ENCODE measurements at regions not wholly inside any gene's neighbourhood (a gene's known extent, or its start where the extent isn't known, plus 50 kb on each side); places are given as distances from the start of the nearest gene placed in this dataset.

DNA sequence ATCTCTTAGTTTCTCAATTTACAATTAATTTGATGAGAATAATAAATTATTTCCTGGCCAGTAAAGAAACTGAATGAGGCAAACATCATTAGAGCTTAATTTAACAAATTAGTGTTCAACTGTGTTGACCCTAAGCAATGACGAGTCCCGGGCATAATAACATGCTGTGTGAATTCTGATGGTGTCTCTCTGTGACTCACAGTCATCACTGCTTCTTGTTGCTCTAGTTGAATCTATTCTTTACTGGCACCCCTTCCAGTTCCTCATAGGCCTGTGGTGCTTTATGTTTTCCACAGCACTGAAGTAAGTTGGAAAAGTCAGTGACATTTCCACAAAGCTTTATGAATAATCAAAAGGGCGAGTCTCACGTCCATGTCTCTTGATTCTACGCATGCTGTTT is 57.7 kb upstream of the SLC7A11 start:
- no peaks in the 10 kb centered on the region for H3K9me1 ChIP-seq (ENCODE audit: insufficient read depth, low read length)
- H3K9ac ChIP-seq (ENCODE audit: low read depth, low read length): no peak overlapping the region
- in situ Hi-C loops (cut with MboI; ENCODE audit: low sequenced_read_pairs): no loop called here
- H3K18ac ChIP-seq (ENCODE audit: low read depth, low read length): no peak overlapping the region
- H2AK5ac ChIP-seq (ENCODE audit: low read depth, low read length): no peak overlapping the region
- dilution Hi-C loops (cut with HindIII; ENCODE audit: low sequenced_read_pairs, unreplicated experiment): no loop called here
- H2AFZ ChIP-seq (replicated peaks; ENCODE audit: low read length, poor library complexity): no peak overlapping the region
- no peak overlapping the region for H4K91ac ChIP-seq (ENCODE audit: insufficient read depth, low read depth, low read length)
- ChIA-PET CTCF (no interaction called here), POLR2A (ENCODE audit: unreplicated experiment) (interaction anchor here (0.6 kb wide), 1 partner anchor 111 kb away, joined by 12 read pairs; no protein-coding TSS in a partner anchor)
- no peak for TF ChIP-seq BHLHE40 (IDR thresholded peaks at IDR 0.05; ENCODE audit: low read depth, low read length)
- no peak overlapping the region for H4K8ac ChIP-seq (ENCODE audit: low read depth in 2 of 2, low read length in 2 of 2)
- H3K4ac ChIP-seq (ENCODE audit: low read depth, low read length): no peak overlapping the region
- H3K4me1 ChIP-seq (ENCODE audit: control insufficient read depth, insufficient read depth, low read length): no peaks in the 10 kb centered on the region
- no peak overlapping the region for H4K5ac ChIP-seq (ENCODE audit: low read depth, low read length)
- DNase-seq (no peak), ATAC-seq (ENCODE audit: low read depth) (no peak)
- no peak overlapping the region for H3K4me2 ChIP-seq (ENCODE audit: low read depth, low read length)
- H3K14ac ChIP-seq (replicated peaks; ENCODE audit: low read depth, low read length): no peak overlapping the region
- no TSS peak for BruUV-seq (replicated peaks)
- no peak overlapping the region for H3K23ac ChIP-seq (ENCODE audit: low read depth, low read length)
- H2BK15ac ChIP-seq (ENCODE audit: low read depth, low read length): no peak overlapping the region
- no peaks in the 10 kb centered on the region for H3K36me3 ChIP-seq (ENCODE audit: control insufficient read depth, insufficient read depth, low read length)
- no peak overlapping the region for H3K4me3 ChIP-seq (ENCODE audit: insufficient read depth, low read depth, low read length)
- no peak overlapping the region for H2BK5ac ChIP-seq (ENCODE audit: low read depth, low read length, poor library complexity, severe bottlenecking)
- no peak overlapping the region for H2BK120ac ChIP-seq (ENCODE audit: low read depth, low read length)
- H3K9me3 ChIP-seq (ENCODE audit: control insufficient read depth, insufficient read depth, low read length): no peaks in the 10 kb centered on the region
- no peaks in the 10 kb centered on the region for H3K79me1 ChIP-seq (ENCODE audit: low read depth in 1 of 2, low read length in 2 of 2)
- H3K27ac ChIP-seq (ENCODE audit: insufficient read depth, low read length): no peak overlapping the region
- no peak overlapping the region for H3K56ac ChIP-seq (ENCODE audit: extremely low read depth, insufficient read depth, low read length)
- 95% methylated on average over 3 of the region's 5 CpGs; no CpG with 5 or more reads in 1 of the 2 experiments for WGBS, 2 experiments (ENCODE audit: extremely low coverage in 2 of 2, insufficient read length in 1 of 2)
- H4K20me1 ChIP-seq (ENCODE audit: insufficient read depth, low read length): no peaks in the 10 kb centered on the region
- H2BK20ac ChIP-seq (ENCODE audit: low read depth, low read length): no peak overlapping the region
- H3K27me3 ChIP-seq (ENCODE audit: control insufficient read depth, insufficient read depth, low read length): no peaks in the 10 kb centered on the region
- intact Hi-C loops (cut with micrococcal nuclease): no loop called here
- H2AK9ac ChIP-seq (replicated peaks; ENCODE audit: low read depth, low read length, poor library complexity): no peak overlapping the region
